ENCODE measurements at regions not wholly inside any gene's neighbourhood (a gene's known extent, or its start where the extent isn't known, plus 50 kb on each side); places are given as distances from the start of the nearest gene placed in this dataset.

- no peaks in the 10 kb centered on the region for H3K79me2 ChIP-seq (ENCODE audit: control insufficient read depth, insufficient read depth, low read length)
- FAIRE-seq, result no peak
- H3K9me1 ChIP-seq (replicated peaks; ENCODE audit: control insufficient read depth, extremely low read depth, insufficient read depth, low read length), result no peaks in the 10 kb centered on the region
- no TSS peak for BruUV-seq (replicated peaks)
- POLR2A ChIA-PET, result no interaction called here
- TF ChIP-seq JUN (IDR thresholded peaks at IDR 0.05; ENCODE audit: borderline replicate concordance, insufficient read depth, insufficient read length, low read depth) (no peak), GATA2 (IDR thresholded peaks at IDR 0.05; ENCODE audit: insufficient read depth, insufficient read length, low read depth, low read length) (no peak), POLR2AphosphoS5 (IDR thresholded peaks at IDR 0.05; ENCODE audit: insufficient read depth, low read depth, low read length) (no peak), POLR2A (IDR thresholded peaks at IDR 0.05; ENCODE audit: low read depth, low read length) (no peak), MAX (IDR thresholded peaks at IDR 0.05; ENCODE audit: insufficient read depth, insufficient read length) (no peak), FOS (IDR thresholded peaks at IDR 0.05; ENCODE audit: borderline replicate concordance, insufficient read depth, low read length) (no peak)
- H3K27me3 ChIP-seq (ENCODE audit: control insufficient read depth in 2 of 2, insufficient read depth in 2 of 2, low read length in 2 of 2), result no peaks in the 10 kb centered on the region
- H3K4me2 ChIP-seq (ENCODE audit: insufficient read depth, low read length), result no peak overlapping the region
- H3K4me3 ChIP-seq (replicated peaks in 1 of 3; ENCODE audit: insufficient read depth in 1 of 3, low read depth in 1 of 3, low read length in 3 of 3), result no peak overlapping the region
- H2AFZ ChIP-seq (ENCODE audit: low read depth, low read length), result no peak overlapping the region
- no peaks in the 10 kb centered on the region for H3K9me3 ChIP-seq (replicated peaks; ENCODE audit: control insufficient read depth, insufficient read depth, low read length)
- no peaks in the 10 kb centered on the region for H3K36me3 ChIP-seq (ENCODE audit: control insufficient read depth in 2 of 2, extremely low read depth in 1 of 2, insufficient read depth in 2 of 2, low read length in 2 of 2)
- H3K9ac ChIP-seq (replicated peaks; ENCODE audit: extremely low read depth, insufficient read depth, low read length), result no peak overlapping the region
- no peaks in the 10 kb centered on the region for H3K4me1 ChIP-seq (ENCODE audit: control insufficient read depth, extremely low read depth, insufficient read depth, low read length)
- CTCF ChIA-PET, result no interaction called here
- DNase-seq (ENCODE audit: low read depth, low spot score), result peak; percentile 9
- no peaks in the 10 kb centered on the region for H4K20me1 ChIP-seq (replicated peaks; ENCODE audit: control insufficient read depth, extremely low read depth, insufficient read depth, low read length)
- no peak overlapping the region for H3K27ac ChIP-seq (ENCODE audit: insufficient read depth, low read depth, low read length)
- intact Hi-C loops (cut with micrococcal nuclease), result no loop called here
- dilution Hi-C loops (cut with MboI; ENCODE audit: extremely low pct_ligation_motif_present, low sequenced_read_pairs), result no loop called here
Measured at GRCh38 chr2:76019128-76019527, 308.4 kb upstream of the GCFC2 start.

DNA sequence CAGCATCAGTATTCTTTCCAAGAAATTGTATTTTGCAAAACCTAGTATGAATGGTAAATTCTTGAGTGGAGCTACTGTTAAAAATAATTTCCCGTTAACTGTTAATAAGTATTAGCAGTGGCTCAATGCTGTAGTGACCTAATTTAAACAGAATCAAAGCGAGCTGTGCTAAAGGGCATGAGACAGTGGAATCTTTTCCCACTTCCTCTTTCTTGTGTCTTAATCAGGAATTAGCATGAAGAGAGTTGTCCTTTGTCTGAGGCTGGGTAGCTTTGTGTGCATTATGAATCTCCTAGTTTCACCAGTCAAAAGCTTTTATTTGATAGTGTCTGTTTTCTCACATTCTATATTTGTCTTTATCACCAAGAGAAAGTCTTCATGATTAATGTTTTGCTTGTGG, 298.8 kb upstream of the GCFC2 start:
- no peak overlapping the region for H3K4me2 ChIP-seq (ENCODE audit: insufficient read depth, low read length)
- ChIA-PET POLR2A (no interaction called here), CTCF (no interaction called here)
- no peak for DNase-seq (ENCODE audit: low read depth, low spot score)
- intact Hi-C loops (cut with micrococcal nuclease) (no loop called here), dilution Hi-C loops (cut with MboI; ENCODE audit: extremely low pct_ligation_motif_present, low sequenced_read_pairs) (no loop called here)
- no peak for TF ChIP-seq JUN (IDR thresholded peaks at IDR 0.05; ENCODE audit: borderline replicate concordance, insufficient read depth, insufficient read length, low read depth)
- no peak for TF ChIP-seq POLR2A (IDR thresholded peaks at IDR 0.05; ENCODE audit: low read depth, low read length)
- TF ChIP-seq FOS (IDR thresholded peaks at IDR 0.05; ENCODE audit: borderline replicate concordance, insufficient read depth, low read length), result no peak
- no peak for TF ChIP-seq POLR2AphosphoS5 (IDR thresholded peaks at IDR 0.05; ENCODE audit: insufficient read depth, low read depth, low read length)
- TF ChIP-seq MAX (IDR thresholded peaks at IDR 0.05; ENCODE audit: insufficient read depth, insufficient read length), result no peak
- TF ChIP-seq CTCF (IDR thresholded peaks at IDR 0.05; ENCODE audit: extremely low read depth in 1 of 2, insufficient read depth in 1 of 2, low read depth in 1 of 2, low read length in 2 of 2), result no peak
- TF ChIP-seq GATA2 (IDR thresholded peaks at IDR 0.05; ENCODE audit: insufficient read depth, insufficient read length, low read depth, low read length), result no peak
- no peak for TF ChIP-seq EZH2 (IDR thresholded peaks at IDR 0.05; ENCODE audit: borderline replicate concordance, low read depth, low read length, severe bottlenecking)
- no peak for TF ChIP-seq MYC (IDR thresholded peaks at IDR 0.05; ENCODE audit: low read depth, low read length)
- no peak overlapping the region for H3K27ac ChIP-seq (ENCODE audit: insufficient read depth, low read depth, low read length)
- no TSS peak for BruUV-seq (replicated peaks)
- H3K9me3 ChIP-seq (replicated peaks; ENCODE audit: control insufficient read depth, insufficient read depth, low read length), result no peaks in the 10 kb centered on the region
- H3K9ac ChIP-seq (replicated peaks; ENCODE audit: extremely low read depth, insufficient read depth, low read length), result no peak overlapping the region
- no peak overlapping the region for H3K4me3 ChIP-seq (replicated peaks in 1 of 3; ENCODE audit: insufficient read depth in 1 of 3, low read depth in 1 of 3, low read length in 3 of 3)
- no peak for FAIRE-seq
- H2AFZ ChIP-seq (ENCODE audit: low read depth, low read length), result no peak overlapping the region
- H3K79me2 ChIP-seq (ENCODE audit: control insufficient read depth, insufficient read depth, low read length), result no peaks in the 10 kb centered on the region
- no peaks in the 10 kb centered on the region for H3K4me1 ChIP-seq (ENCODE audit: control insufficient read depth, extremely low read depth, insufficient read depth, low read length)
- H3K36me3 ChIP-seq (ENCODE audit: control insufficient read depth in 2 of 2, extremely low read depth in 1 of 2, insufficient read depth in 2 of 2, low read length in 2 of 2), result no peaks in the 10 kb centered on the region
- H3K27me3 ChIP-seq (ENCODE audit: control insufficient read depth in 2 of 2, insufficient read depth in 2 of 2, low read length in 2 of 2), result no peaks in the 10 kb centered on the region
- H4K20me1 ChIP-seq (replicated peaks; ENCODE audit: control insufficient read depth, extremely low read depth, insufficient read depth, low read length), result no peaks in the 10 kb centered on the region
- H3K9me1 ChIP-seq (replicated peaks; ENCODE audit: control insufficient read depth, extremely low read depth, insufficient read depth, low read length), result no peaks in the 10 kb centered on the region

All from endothelial cell of umbilical vein (primary cell).